ENCODE measurements at regions not wholly inside any gene's neighbourhood (a gene's known extent, or its start where the extent isn't known, plus 50 kb on each side); places are given as distances from the start of the nearest gene placed in this dataset.

GRCh38 chr12:91763654-91764370 lies 381.8 kb downstream of the BTG1 start:
- H3K36me3 ChIP-seq = no peaks in the 10 kb centered on the region
- intact Hi-C loops (cut with DNase I; ENCODE audit: low total_unique reads) = no loop called here
- no peak overlapping the region for H3K4me3 ChIP-seq
- no peak for DNase-seq
- H3K27ac ChIP-seq = peak overlapping the region; percentile 55 to 63
- H3K9me3 ChIP-seq = no peaks in the 10 kb centered on the region
- no peaks in the 10 kb centered on the region for H3K27me3 ChIP-seq
- no peak for TF ChIP-seq POLR2A (IDR thresholded peaks at IDR 0.05)
- TF ChIP-seq, protein P1, sequence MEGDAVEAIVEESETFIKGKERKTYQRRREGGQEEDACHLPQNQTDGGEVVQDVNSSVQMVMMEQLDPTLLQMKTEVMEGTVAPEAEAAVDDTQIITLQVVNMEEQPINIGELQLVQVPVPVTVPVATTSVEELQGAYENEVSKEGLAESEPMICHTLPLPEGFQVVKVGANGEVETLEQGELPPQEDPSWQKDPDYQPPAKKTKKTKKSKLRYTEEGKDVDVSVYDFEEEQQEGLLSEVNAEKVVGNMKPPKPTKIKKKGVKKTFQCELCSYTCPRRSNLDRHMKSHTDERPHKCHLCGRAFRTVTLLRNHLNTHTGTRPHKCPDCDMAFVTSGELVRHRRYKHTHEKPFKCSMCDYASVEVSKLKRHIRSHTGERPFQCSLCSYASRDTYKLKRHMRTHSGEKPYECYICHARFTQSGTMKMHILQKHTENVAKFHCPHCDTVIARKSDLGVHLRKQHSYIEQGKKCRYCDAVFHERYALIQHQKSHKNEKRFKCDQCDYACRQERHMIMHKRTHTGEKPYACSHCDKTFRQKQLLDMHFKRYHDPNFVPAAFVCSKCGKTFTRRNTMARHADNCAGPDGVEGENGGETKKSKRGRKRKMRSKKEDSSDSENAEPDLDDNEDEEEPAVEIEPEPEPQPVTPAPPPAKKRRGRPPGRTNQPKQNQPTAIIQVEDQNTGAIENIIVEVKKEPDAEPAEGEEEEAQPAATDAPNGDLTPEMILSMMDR (IDR thresholded peaks at IDR 0.05) = no peak
- H3K4me1 ChIP-seq = peaks cover 0 to 5% of the 10 kb centered on the region in 2 donors

- no peaks in the 10 kb centered on the region for H3K27me3 ChIP-seq
- peaks cover 0 to 4% of the 10 kb centered on the region in 2 donors for H3K9me3 ChIP-seq
- H3K4me1 ChIP-seq = no peaks in the 10 kb centered on the region
- no peaks in the 10 kb centered on the region for H3K36me3 ChIP-seq
- no peak overlapping the region for H3K27ac ChIP-seq
- no peak overlapping the region for H3K4me3 ChIP-seq
- no peak for DNase-seq
- intact Hi-C loops (cut with DNase I; ENCODE audit: low total_unique reads) = no loop called here
- no peak for TF ChIP-seq POLR2A (IDR thresholded peaks at IDR 0.05)
- TF ChIP-seq, protein P1 (IDR thresholded peaks at IDR 0.05) = no peak
Observed at GRCh38 chr12:91753649-91754048, 392.0 kb downstream of the BTG1 start.

GRCh38 chr12:91746976-91747375 lies 398.7 kb downstream of the BTG1 start:
- no peak overlapping the region for H3K4me3 ChIP-seq
- no peak for DNase-seq
- no peaks in the 10 kb centered on the region for H3K9me3 ChIP-seq
- no peak overlapping the region for H3K27ac ChIP-seq
- TF ChIP-seq, protein P1 (IDR thresholded peaks at IDR 0.05) = no peak
- TF ChIP-seq POLR2A (IDR thresholded peaks at IDR 0.05) = no peak
- no peaks in the 10 kb centered on the region for H3K4me1 ChIP-seq
- H3K27me3 ChIP-seq = no peaks in the 10 kb centered on the region
- no peaks in the 10 kb centered on the region for H3K36me3 ChIP-seq
- intact Hi-C loops (cut with DNase I; ENCODE audit: low total_unique reads) = no loop called here

DNA sequence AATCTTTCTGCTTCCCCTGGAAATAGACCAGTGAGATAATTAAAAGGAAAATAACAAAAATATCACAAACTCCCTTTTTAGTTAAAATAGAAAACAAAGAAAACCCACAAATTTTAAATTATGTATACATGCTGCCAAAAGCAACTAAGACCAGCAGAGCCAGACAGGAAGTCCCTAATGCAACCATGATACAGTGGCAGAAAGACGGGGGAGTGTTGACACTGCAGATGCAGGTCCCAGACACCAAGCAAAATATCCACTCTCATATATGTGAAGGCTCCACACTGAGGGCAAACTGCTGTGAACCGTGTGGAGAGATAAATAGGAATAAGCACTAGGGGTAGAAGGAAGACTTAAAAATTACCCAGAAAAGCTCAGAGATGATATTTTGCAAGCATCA lies 401.0 kb downstream of the BTG1 start:
- DNase-seq = no peak
- no peaks in the 10 kb centered on the region for H3K27me3 ChIP-seq
- intact Hi-C loops (cut with DNase I; ENCODE audit: low total_unique reads) = no loop called here
- H3K9me3 ChIP-seq = no peaks in the 10 kb centered on the region
- H3K27ac ChIP-seq = no peak overlapping the region
- H3K4me3 ChIP-seq = no peak overlapping the region
- no peak for TF ChIP-seq POLR2A (IDR thresholded peaks at IDR 0.05)
- TF ChIP-seq, protein P1 (IDR thresholded peaks at IDR 0.05) = no peak
- no peaks in the 10 kb centered on the region for H3K4me1 ChIP-seq
- no peaks in the 10 kb centered on the region for H3K36me3 ChIP-seq

GRCh38 chr12:91743704-91744321 lies 401.8 kb downstream of the BTG1 start:
- no peak for TF ChIP-seq POLR2A (IDR thresholded peaks at IDR 0.05)
- TF ChIP-seq, protein P1 (IDR thresholded peaks at IDR 0.05) = no peak
- intact Hi-C loops (cut with DNase I; ENCODE audit: low total_unique reads) = no loop called here
- DNase-seq = no peak
- Histone ChIP-seq H3K9me3 (no peaks in the 10 kb centered on the region), H3K27ac (no peak overlapping the region), H3K4me1 (no peaks in the 10 kb centered on the region), H3K4me3 (no peak overlapping the region), H3K27me3 (no peaks in the 10 kb centered on the region), H3K36me3 (no peaks in the 10 kb centered on the region)

All from uterus (tissue), 3 donors.